Mucosa of rectum (tissue), 2 donors: ENCODE measurements at regions not wholly inside any gene's neighbourhood (a gene's known extent, or its start where the extent isn't known, plus 50 kb on each side); places are given as distances from the start of the nearest gene placed in this dataset.
"Not testable (repeated sequence)": the region's sequence is repeated elsewhere in the genome, so short reads cannot be mapped to it uniquely, and the experiment has no call there.

Experiments
- H3K27ac ChIP-seq, 2 donors: one replicate each; pipeline ENCODE4 v1.7.0; 2013; ENCODE audit warnings: inconsistent platforms in 2 of 2, low read depth in 2 of 2, low read length in 2 of 2
- H3K27me3 ChIP-seq, 2 donors: one replicate each; pipeline ENCODE4 v1.7.0; 2013; ENCODE audit warnings: low read length in 2 of 2; ENCODE audit not compliant: control insufficient read depth in 2 of 2, insufficient read depth in 2 of 2
- H3K36me3 ChIP-seq, 2 donors: one replicate each; pipeline ENCODE4 v1.7.0; 2013; ENCODE audit warnings: low read length in 2 of 2; ENCODE audit not compliant: control insufficient read depth in 2 of 2, insufficient read depth in 2 of 2
- H3K4me1 ChIP-seq, 2 donors: one replicate each; pipeline ENCODE4 v1.7.0; 2013; ENCODE audit warnings: low read length in 2 of 2, mild to moderate bottlenecking in 1 of 2; ENCODE audit not compliant: control insufficient read depth in 2 of 2, insufficient read depth in 2 of 2
- H3K4me3 ChIP-seq, 2 donors: one replicate each; pipeline ENCODE4 v1.7.0; 2013; ENCODE audit warnings: low read length in 2 of 2
- H3K9ac ChIP-seq, 2 donors: one replicate each; pipeline ENCODE4 v1.7.0; 2013; ENCODE audit warnings: low read length in 2 of 2, low read depth in 1 of 2, mild to moderate bottlenecking in 1 of 2
- H3K9me3 ChIP-seq, 2 donors: one replicate each; pipeline ENCODE4 v1.7.0; 2013; ENCODE audit warnings: low read length in 2 of 2; ENCODE audit not compliant: control insufficient read depth in 2 of 2
- donor health status: healthy.
- donor health status: Normal muscosa, but diverticular disease.

DNA sequence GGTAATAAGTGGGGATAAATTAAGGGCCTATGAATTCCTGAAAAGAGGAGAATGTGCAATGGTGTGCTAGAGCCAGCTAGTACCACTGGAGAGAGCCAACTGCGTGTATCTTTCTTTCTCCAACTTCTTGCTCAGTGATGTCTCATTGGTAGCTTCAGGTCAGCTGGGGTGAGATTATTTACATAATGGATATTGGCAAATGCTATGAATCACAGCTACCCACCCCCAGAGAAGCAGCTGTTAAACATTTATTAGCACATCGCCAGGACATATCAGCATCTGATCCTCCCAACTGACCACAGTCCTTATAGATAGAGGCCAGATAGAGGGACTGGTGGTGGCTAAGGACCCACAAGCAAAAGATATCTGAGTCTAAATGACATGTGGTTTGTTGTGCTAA, 421.3 kb downstream of the ACTL7B start:
- H3K27me3 ChIP-seq: no peaks in the 10 kb centered on the region
- no peak overlapping the region for H3K9ac ChIP-seq
- H3K4me3 ChIP-seq: no peak overlapping the region
- no peaks in the 10 kb centered on the region for H3K4me1 ChIP-seq
- no peak overlapping the region for H3K27ac ChIP-seq
- H3K36me3 ChIP-seq: no peaks in the 10 kb centered on the region
- peaks cover 0 to 3% of the 10 kb centered on the region in 2 donors for H3K9me3 ChIP-seq

DNA sequence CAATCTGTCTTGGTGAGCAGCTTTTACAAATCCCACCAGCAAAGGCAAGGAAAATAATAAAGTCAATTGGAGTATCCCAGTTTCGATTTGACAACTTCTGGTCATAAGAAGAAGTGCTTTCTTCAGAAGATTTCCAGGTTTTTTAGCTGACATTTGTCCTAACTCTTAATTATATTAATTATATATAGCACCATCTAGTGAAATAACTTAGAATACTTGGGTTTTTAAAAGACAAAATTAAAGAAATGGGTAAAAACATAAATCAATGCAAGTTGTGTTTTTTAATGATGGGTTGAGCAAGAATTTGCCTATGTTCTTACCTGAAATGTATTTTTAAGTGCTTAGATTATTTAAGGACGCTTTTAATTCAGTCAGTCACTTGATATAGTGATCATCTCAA, 421.8 kb downstream of the ACTL7B start:
- Histone ChIP-seq H3K27ac (no peak overlapping the region), H3K9me3 (peaks cover 0 to 3% of the 10 kb centered on the region in 2 donors), H3K4me1 (no peaks in the 10 kb centered on the region), H3K9ac (no peak overlapping the region), H3K36me3 (no peaks in the 10 kb centered on the region), H3K27me3 (no peaks in the 10 kb centered on the region), H3K4me3 (no peak overlapping the region)

DNA sequence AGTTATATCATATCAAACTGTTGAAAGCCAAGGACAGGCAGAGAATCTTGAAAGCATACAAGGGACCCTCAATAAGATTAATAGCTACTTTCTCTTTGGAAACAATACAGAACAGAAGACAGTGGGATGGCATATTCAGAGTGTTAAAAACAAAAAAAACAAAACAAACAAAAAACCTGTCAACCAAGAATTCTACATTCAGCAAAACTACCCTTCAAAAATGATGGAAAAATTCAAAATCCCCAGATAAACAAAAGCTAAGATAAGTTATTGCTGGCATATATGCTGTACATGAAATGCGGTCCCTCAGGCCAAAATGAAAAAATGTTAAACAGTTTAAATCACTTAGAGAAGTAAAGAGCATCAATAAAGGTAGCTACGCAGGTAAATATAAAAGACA, 425.1 kb downstream of the ACTL7B start:
- no peak overlapping the region for H3K27ac ChIP-seq
- H3K4me3 ChIP-seq: no peak overlapping the region
- H3K36me3 ChIP-seq: no peaks in the 10 kb centered on the region
- peaks cover 0 to 3% of the 10 kb centered on the region in 2 donors for H3K9me3 ChIP-seq
- no peaks in the 10 kb centered on the region for H3K27me3 ChIP-seq
- no peaks in the 10 kb centered on the region for H3K4me1 ChIP-seq
- H3K9ac ChIP-seq: no peak overlapping the region

DNA sequence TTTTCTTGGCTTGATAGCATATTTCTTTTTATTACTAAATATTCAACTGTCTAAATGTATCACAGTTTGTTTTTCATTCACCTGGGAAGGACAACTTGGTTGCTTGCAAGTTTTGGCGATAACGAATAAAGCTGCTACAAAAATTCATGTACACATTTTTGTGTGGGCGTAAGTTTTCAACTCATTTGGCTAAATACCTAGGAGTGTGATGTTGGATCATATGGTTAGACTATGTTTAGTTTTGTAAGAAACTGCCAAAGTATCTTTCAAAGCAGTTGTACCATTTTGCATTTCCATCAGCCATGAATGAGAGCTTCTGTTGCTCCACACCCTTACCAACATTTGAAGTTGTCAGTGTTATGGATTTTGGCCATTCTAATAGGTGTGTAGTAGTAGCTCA, 428.0 kb downstream of the ACTL7B start:
- no peak overlapping the region for H3K9ac ChIP-seq
- H3K27ac ChIP-seq: no peak overlapping the region
- no peak overlapping the region for H3K4me3 ChIP-seq
- H3K4me1 ChIP-seq: no peaks in the 10 kb centered on the region
- H3K36me3 ChIP-seq: no peaks in the 10 kb centered on the region
- H3K9me3 ChIP-seq: peaks cover 0 to 3% of the 10 kb centered on the region in 2 donors
- no peaks in the 10 kb centered on the region for H3K27me3 ChIP-seq

DNA sequence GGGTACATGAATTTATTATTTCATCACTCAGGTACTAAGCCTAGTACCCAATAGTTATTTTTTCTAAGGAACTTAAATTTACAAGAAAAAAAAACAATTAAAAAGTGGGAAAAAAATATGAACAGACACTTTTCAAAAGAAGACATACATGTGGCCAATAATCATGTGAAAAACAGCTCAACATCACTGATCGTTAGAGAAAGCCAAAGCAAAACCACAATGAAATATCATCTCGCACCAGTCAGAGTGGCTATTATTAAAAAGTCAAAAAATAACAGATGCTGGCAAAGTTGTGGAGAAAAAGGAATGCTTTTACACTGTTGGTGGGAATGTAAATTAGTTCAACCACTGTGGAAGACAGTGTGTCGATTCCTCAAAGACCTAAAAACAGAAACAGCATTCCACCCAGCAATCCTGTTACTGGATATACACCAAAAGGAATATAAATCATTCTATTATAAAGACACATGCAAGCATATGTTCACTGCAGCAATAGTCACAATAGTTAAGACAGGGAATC, 429.3 kb downstream of the ACTL7B start:
- H3K27ac ChIP-seq, H3K36me3 ChIP-seq, H3K27me3 ChIP-seq, H3K4me1 ChIP-seq, H3K9me3 ChIP-seq, H3K4me3 ChIP-seq, H3K9ac ChIP-seq: not testable (repeated sequence)

DNA sequence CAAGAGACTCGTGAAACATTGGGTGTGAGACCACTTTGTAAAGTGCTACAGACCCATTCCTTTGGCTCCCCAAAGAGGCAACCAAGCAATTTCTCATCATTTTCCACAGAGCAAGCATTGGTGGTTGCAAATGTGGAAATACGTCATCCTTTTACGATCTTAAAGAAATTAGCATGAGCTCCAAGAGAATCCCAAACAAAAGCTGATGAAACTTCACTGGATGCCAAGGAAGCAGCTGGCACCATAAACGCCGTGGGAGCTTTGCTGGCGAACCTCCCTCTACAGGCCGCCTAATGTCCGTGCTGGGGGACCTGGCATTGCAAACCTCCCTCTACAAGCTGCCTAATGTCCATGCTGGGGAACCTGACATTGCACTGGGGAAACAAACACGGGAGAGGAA, 432.4 kb downstream of the ACTL7B start:
- no peak overlapping the region for H3K9ac ChIP-seq

DNA sequence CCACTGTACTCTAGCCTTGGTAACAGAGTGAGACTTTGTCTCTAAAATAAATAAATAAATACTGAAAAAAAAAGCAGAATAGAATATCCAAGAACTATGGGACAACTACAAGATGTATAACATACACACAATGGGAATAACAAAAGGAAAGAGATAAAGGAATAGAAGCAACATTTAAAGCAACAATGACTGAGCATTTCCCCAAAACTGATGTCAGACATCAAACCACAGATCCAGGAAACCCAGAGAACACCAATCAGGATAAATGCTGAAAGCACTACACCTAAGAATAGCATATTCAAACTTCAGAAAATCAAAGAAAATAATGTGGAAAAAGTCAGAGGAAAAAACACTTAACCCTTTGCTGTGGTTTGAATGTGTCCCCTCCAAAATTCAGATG, 436.4 kb downstream of the ACTL7B start:
- Histone ChIP-seq H3K9ac (no peak overlapping the region), H3K27ac (no peak overlapping the region), H3K36me3 (no peaks in the 10 kb centered on the region), H3K27me3 (no peaks in the 10 kb centered on the region), H3K4me3 (no peak overlapping the region), H3K4me1 (no peaks in the 10 kb centered on the region), H3K9me3 (no peaks in the 10 kb centered on the region)

More for the DNA sequence above, 432.4 kb downstream of the ACTL7B start:
- Histone ChIP-seq H3K36me3 (no peaks in the 10 kb centered on the region), H3K4me1 (no peaks in the 10 kb centered on the region), H3K9me3 (no peaks in the 10 kb centered on the region), H3K27ac (no peak overlapping the region), H3K4me3 (no peak overlapping the region), H3K27me3 (no peaks in the 10 kb centered on the region)

DNA sequence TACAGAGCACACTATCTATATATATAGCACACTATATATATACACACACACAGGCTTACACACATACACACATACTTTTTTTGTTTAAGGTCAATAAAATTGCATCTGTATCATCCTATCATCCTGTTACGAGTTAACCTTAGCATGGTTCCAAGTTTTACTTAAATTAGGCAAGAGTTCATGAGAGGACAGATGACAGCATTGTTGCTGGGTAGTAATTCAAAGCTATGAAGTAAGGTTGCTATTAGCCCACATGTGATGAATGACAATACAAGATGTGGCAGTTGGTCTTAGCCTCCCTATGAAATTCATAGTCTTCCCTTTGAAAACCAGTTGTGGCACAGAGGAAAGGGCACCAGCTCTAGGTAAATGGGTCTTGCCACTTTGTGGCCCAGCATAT, 438.1 kb downstream of the ACTL7B start:
- Histone ChIP-seq H3K9me3 (no peaks in the 10 kb centered on the region), H3K4me3 (no peak overlapping the region), H3K27ac (no peak overlapping the region), H3K36me3 (no peaks in the 10 kb centered on the region), H3K9ac (no peak overlapping the region), H3K4me1 (no peaks in the 10 kb centered on the region), H3K27me3 (no peaks in the 10 kb centered on the region)

DNA sequence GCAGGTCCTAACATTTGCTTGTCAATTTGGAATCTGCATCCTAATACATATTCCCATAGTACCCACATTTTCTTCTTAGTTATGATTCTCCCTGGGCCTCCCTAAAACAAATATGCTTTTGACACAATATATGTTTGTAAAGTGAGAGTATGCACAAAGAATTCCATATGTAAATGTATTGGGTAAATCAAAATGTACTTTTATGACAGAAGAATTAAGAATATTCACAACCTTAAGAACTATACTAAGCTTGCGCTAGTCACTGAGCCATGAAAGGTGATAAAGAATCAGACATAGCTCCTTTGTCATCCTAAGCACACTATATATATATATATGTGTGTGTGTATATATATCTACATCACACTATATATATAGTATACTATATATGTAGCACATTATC, 438.5 kb downstream of the ACTL7B start:
- Histone ChIP-seq H3K36me3 (no peaks in the 10 kb centered on the region), H3K27ac (no peak overlapping the region), H3K4me1 (no peaks in the 10 kb centered on the region), H3K9me3 (no peaks in the 10 kb centered on the region), H3K27me3 (no peaks in the 10 kb centered on the region), H3K9ac (no peak overlapping the region), H3K4me3 (no peak overlapping the region)

DNA sequence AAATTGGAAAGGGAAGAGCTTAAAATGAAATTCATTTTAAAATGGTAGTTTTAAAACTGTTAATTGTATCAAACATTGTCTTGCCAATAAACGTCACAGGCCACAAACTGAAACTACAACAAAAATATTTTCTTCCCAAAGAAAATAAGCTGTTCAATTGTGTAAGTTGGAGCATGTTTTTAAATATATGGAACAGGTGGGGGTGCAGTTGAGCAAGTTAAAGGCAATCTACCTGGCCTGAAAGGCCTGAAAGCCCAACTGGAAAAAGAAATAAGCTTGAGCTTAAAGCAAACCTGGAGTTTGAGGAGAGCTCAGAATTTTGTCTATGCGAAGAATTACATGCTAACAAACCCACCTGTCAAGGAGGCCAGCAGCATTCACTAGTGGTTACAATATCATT, 439.5 kb downstream of the ACTL7B start:
- Histone ChIP-seq H3K36me3 (no peaks in the 10 kb centered on the region), H3K9me3 (no peaks in the 10 kb centered on the region), H3K27ac (no peak overlapping the region)

DNA sequence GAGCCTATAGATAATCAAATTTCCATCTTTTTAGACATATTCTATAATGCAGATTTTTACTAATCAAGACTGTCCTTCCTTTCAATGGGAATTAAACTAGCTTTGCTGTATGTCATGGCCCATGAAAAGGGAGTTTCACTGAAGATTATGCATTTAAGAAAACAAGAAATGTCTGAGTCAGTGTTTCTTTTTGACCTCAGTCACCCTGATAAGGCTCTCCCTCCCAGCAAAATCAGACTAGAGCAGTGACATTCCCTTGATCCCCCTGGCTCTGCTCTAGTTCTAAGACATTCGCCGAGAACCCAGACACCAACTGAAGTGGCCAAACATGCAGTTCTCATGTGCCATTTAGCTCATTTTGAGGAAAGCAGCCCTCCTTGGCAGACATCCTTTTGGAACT, 442.0 kb downstream of the ACTL7B start:
- H3K9me3 ChIP-seq: no peaks in the 10 kb centered on the region
- no peaks in the 10 kb centered on the region for H3K36me3 ChIP-seq
- H3K4me3 ChIP-seq: no peak overlapping the region

More for the DNA sequence above, 439.5 kb downstream of the ACTL7B start:
- no peak overlapping the region for H3K4me3 ChIP-seq
- H3K9ac ChIP-seq: no peak overlapping the region
- no peaks in the 10 kb centered on the region for H3K4me1 ChIP-seq
- H3K27me3 ChIP-seq: no peaks in the 10 kb centered on the region

More for the DNA sequence above, 442.0 kb downstream of the ACTL7B start:
- Histone ChIP-seq H3K9ac (no peak overlapping the region), H3K27me3 (no peaks in the 10 kb centered on the region), H3K4me1 (no peaks in the 10 kb centered on the region), H3K27ac (no peak overlapping the region)
